OCI-LY3 (cell line): ENCODE measurements at regions not wholly inside any gene's neighbourhood (a gene's known extent, or its start where the extent isn't known, plus 50 kb on each side); places are given as distances from the start of the nearest gene placed in this dataset.
"Not testable (repeated sequence)": the region's sequence is repeated elsewhere in the genome, so short reads cannot be mapped to it uniquely, and the experiment has no call there.

Experiments
- CTCF ChIP-seq: fragments of 200-600, 300-600 bp; sonication (generic); IDR thresholded peaks from 2 replicates; pipeline ENCODE4 v1.5.1; 2014; ENCODE audit warnings: antibody characterized with exemption, low read length, low read depth
- EZH2phosphoT487 ChIP-seq: fragments of 200-600 bp; shearing (Covaris generic); IDR thresholded peaks from 2 replicates; pipeline ENCODE4 v1.6.1; 2018; ENCODE audit warnings: antibody characterized with exemption, mixed run types, low read depth

- TF ChIP-seq CTCF, EZH2phosphoT487: not testable (repeated sequence)
Measured at GRCh38 chr16:16521239-16522002, 142.5 kb downstream of the NPIPA7 start.
